ENCODE measurements at regions not wholly inside any gene's neighbourhood (a gene's known extent, or its start where the extent isn't known, plus 50 kb on each side); places are given as distances from the start of the nearest gene placed in this dataset.

DNA sequence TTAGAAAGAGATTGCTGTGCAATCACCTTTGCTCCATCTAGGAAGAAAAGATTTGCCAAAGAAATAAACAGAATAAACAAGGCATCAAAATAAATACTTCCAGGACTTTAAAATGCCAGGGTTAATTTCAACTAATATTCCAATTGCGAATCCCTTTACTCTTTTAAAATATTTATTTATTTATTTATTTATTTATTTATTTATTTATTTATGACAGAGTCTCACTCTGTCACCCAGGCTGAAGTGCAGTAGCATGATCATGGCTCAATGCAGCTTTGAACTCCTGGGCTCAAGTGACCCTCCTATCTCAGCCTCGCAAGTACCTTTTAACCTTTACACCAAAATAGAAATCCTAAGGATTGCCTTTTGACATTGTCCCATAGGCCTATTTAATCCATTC, 191.1 kb downstream of the EDN1 start:
- no peak overlapping the region for H3K9ac ChIP-seq (ENCODE audit: low read length)
- H3K27me3 ChIP-seq (ENCODE audit: insufficient read depth, low read length) = no peaks in the 10 kb centered on the region
- Mint-ChIP-seq H3K4me3 (ENCODE audit: unreplicated experiment) (no peak overlapping the region), H3K27me3 (ENCODE audit: low read depth, unreplicated experiment) (no peaks in the 10 kb centered on the region), H3K36me3 (ENCODE audit: low read depth, unreplicated experiment) (no peaks in the 10 kb centered on the region), H3K9me3 (ENCODE audit: unreplicated experiment) (no peaks in the 10 kb centered on the region), H3K27ac (ENCODE audit: unreplicated experiment) (no peak overlapping the region), H3K4me1 (ENCODE audit: low read depth, unreplicated experiment) (peaks cover 12% of the 10 kb centered on the region)
- no peaks in the 10 kb centered on the region for H3K9me3 ChIP-seq (ENCODE audit: insufficient read depth, low read depth, low read length)
- no peak overlapping the region for H3K4me2 ChIP-seq (ENCODE audit: low read length)
- peaks cover 25% of the 10 kb centered on the region for H3K4me1 ChIP-seq (ENCODE audit: insufficient read depth, low read length)
- FAIRE-seq (no peak), DNase-seq (ENCODE audit: low read depth) (no peak)
- H3K27ac ChIP-seq (ENCODE audit: low read depth, low read length) = no peak overlapping the region
- no peak overlapping the region for H3K4me3 ChIP-seq (ENCODE audit: insufficient read depth, low read depth, low read length)
- TF ChIP-seq, protein P1, sequence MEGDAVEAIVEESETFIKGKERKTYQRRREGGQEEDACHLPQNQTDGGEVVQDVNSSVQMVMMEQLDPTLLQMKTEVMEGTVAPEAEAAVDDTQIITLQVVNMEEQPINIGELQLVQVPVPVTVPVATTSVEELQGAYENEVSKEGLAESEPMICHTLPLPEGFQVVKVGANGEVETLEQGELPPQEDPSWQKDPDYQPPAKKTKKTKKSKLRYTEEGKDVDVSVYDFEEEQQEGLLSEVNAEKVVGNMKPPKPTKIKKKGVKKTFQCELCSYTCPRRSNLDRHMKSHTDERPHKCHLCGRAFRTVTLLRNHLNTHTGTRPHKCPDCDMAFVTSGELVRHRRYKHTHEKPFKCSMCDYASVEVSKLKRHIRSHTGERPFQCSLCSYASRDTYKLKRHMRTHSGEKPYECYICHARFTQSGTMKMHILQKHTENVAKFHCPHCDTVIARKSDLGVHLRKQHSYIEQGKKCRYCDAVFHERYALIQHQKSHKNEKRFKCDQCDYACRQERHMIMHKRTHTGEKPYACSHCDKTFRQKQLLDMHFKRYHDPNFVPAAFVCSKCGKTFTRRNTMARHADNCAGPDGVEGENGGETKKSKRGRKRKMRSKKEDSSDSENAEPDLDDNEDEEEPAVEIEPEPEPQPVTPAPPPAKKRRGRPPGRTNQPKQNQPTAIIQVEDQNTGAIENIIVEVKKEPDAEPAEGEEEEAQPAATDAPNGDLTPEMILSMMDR (IDR thresholded peaks at IDR 0.05; ENCODE audit: insufficient read depth, low read depth, low read length) = no peak
- TF ChIP-seq EZH2 (IDR thresholded peaks at IDR 0.05; ENCODE audit: insufficient read depth, low read length) = no peak
- no peaks in the 10 kb centered on the region for H4K20me1 ChIP-seq (ENCODE audit: insufficient read depth, low read length)
- no peak overlapping the region for H2AFZ ChIP-seq (ENCODE audit: low read depth, low read length)
- no peaks in the 10 kb centered on the region for H3K79me2 ChIP-seq (ENCODE audit: insufficient read depth, low read length)
- H3K36me3 ChIP-seq (ENCODE audit: insufficient read depth, low read length) = no peaks in the 10 kb centered on the region

DNA sequence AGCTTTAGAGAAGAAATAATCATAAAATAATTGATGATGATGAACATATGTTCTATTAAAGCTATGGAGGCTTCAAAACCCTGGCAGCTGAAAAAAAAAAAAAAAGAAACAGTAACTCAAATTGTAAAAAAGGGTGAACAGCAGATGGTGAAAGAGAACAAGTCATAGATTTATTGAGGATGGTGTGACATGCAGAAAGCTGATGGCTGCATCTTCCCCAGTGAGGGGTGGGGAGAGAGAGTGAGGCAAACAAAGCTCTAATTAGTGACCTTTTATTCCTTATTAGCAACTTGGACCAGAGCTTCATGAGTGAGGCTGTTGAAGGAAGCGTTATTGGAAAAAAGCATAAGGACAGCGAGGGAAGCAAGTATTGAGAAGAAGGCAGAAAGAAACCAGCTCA, 191.7 kb downstream of the EDN1 start:
- no peak overlapping the region for H3K4me3 Mint-ChIP-seq (ENCODE audit: unreplicated experiment)
- no peak overlapping the region for H3K27ac ChIP-seq (ENCODE audit: low read depth, low read length)
- H3K27me3 ChIP-seq (ENCODE audit: insufficient read depth, low read length) = no peaks in the 10 kb centered on the region
- H3K4me3 ChIP-seq (ENCODE audit: insufficient read depth, low read depth, low read length) = no peak overlapping the region
- TF ChIP-seq, protein P1 (IDR thresholded peaks at IDR 0.05; ENCODE audit: insufficient read depth, low read depth, low read length) = no peak
- TF ChIP-seq EZH2 (IDR thresholded peaks at IDR 0.05; ENCODE audit: insufficient read depth, low read length) = no peak
- no peak overlapping the region for H3K27ac Mint-ChIP-seq (ENCODE audit: unreplicated experiment)
- DNase-seq (ENCODE audit: low read depth) = no peak
- no peaks in the 10 kb centered on the region for H3K9me3 Mint-ChIP-seq (ENCODE audit: unreplicated experiment)
- H2AFZ ChIP-seq (ENCODE audit: low read depth, low read length) = no peak overlapping the region
- no peaks in the 10 kb centered on the region for H3K79me2 ChIP-seq (ENCODE audit: insufficient read depth, low read length)
- peaks cover 25% of the 10 kb centered on the region for H3K4me1 ChIP-seq (ENCODE audit: insufficient read depth, low read length)
- H3K36me3 ChIP-seq (ENCODE audit: insufficient read depth, low read length) = no peaks in the 10 kb centered on the region
- H3K9me3 ChIP-seq (ENCODE audit: insufficient read depth, low read depth, low read length) = no peaks in the 10 kb centered on the region
- no peaks in the 10 kb centered on the region for H4K20me1 ChIP-seq (ENCODE audit: insufficient read depth, low read length)
- no peak for FAIRE-seq
- no peaks in the 10 kb centered on the region for H3K27me3 Mint-ChIP-seq (ENCODE audit: low read depth, unreplicated experiment)
- H3K4me1 Mint-ChIP-seq (ENCODE audit: low read depth, unreplicated experiment) = peaks cover 12% of the 10 kb centered on the region
- no peak overlapping the region for H3K9ac ChIP-seq (ENCODE audit: low read length)
- no peaks in the 10 kb centered on the region for H3K36me3 Mint-ChIP-seq (ENCODE audit: low read depth, unreplicated experiment)
- no peak overlapping the region for H3K4me2 ChIP-seq (ENCODE audit: low read length)

DNA sequence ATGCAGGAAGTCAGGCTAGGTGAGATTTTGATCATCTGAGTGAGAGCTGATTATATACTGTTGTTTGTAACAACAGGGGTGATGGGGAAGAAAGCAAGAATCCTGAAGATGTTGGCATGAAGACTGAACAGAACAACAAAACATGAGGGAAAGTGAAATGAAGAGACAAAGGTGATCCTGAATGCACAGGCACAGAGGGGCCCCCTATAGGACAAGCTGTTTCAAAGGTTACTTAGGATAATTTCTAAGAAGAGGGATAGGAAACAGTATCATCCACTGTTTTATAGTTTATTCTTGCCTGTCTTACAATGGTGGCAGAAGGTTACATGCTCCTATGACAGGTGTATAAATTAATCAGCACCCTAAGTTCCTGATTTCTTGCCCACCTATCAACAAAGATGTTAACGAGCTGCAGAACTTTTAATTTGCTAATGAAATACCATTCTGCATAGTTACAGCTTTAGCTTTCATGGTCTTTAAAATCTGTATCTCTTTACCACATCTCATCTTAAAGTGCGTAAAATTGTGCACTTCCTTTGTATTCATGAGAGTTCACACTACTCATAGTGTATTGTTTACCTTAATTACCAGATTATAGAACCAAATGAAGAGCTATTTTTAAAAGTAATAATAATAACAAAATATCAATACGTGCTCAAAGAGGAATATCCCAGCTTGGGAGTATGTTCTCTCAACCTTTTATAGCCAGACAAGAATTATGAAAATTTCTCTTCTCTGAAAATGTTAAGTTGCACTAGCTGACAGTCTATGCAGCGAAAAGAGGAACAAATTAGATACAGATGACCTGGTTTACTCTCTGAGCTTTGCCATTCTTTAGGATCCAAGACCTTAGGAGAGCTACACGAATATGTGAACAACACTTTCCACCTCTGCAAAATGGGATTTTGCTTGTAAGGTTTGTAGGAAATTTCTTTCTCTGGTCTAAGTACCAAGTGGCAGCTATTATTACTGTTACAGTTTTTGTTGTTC, 192.5 kb downstream of the EDN1 start:
- no peak overlapping the region for H2AFZ ChIP-seq (ENCODE audit: low read depth, low read length)
- H3K4me1 ChIP-seq (ENCODE audit: insufficient read depth, low read length) = peaks cover 25% of the 10 kb centered on the region
- Mint-ChIP-seq H3K27me3 (ENCODE audit: low read depth, unreplicated experiment) (no peaks in the 10 kb centered on the region), H3K27ac (ENCODE audit: unreplicated experiment) (peak overlapping the region; percentile 50), H3K9me3 (ENCODE audit: unreplicated experiment) (no peaks in the 10 kb centered on the region), H3K36me3 (ENCODE audit: low read depth, unreplicated experiment) (no peaks in the 10 kb centered on the region), H3K4me3 (ENCODE audit: unreplicated experiment) (no peak overlapping the region), H3K4me1 (ENCODE audit: low read depth, unreplicated experiment) (peaks cover 12% of the 10 kb centered on the region)
- peak overlapping the region; percentile 79 for H3K27ac ChIP-seq (ENCODE audit: low read depth, low read length)
- no peaks in the 10 kb centered on the region for H3K79me2 ChIP-seq (ENCODE audit: insufficient read depth, low read length)
- H3K4me3 ChIP-seq (ENCODE audit: insufficient read depth, low read depth, low read length) = no peak overlapping the region
- H3K27me3 ChIP-seq (ENCODE audit: insufficient read depth, low read length) = no peaks in the 10 kb centered on the region
- H4K20me1 ChIP-seq (ENCODE audit: insufficient read depth, low read length) = no peaks in the 10 kb centered on the region
- FAIRE-seq = peak; percentile 60
- no peaks in the 10 kb centered on the region for H3K36me3 ChIP-seq (ENCODE audit: insufficient read depth, low read length)
- TF ChIP-seq, protein P1 (IDR thresholded peaks at IDR 0.05; ENCODE audit: insufficient read depth, low read depth, low read length) = peak; percentile 18
- no peak for TF ChIP-seq EZH2 (IDR thresholded peaks at IDR 0.05; ENCODE audit: insufficient read depth, low read length)
- no peaks in the 10 kb centered on the region for H3K9me3 ChIP-seq (ENCODE audit: insufficient read depth, low read depth, low read length)
- H3K4me2 ChIP-seq (ENCODE audit: low read length) = peak overlapping the region; percentile 80
- H3K9ac ChIP-seq (ENCODE audit: low read length) = peak overlapping the region; percentile 63
- DNase-seq (ENCODE audit: low read depth) = no peak

Data from astrocyte (in vitro differentiated cells and primary cell).